Pancreas (tissue), 10 donors: ENCODE measurements at regions not wholly inside any gene's neighbourhood (a gene's known extent, or its start where the extent isn't known, plus 50 kb on each side); places are given as distances from the start of the nearest gene placed in this dataset.

Source experiments
- ATAC-seq, 4 donors: fragments of 200-7000 bp; cut with Tn5 transposase; one replicate each; pipeline versions ENCODE4 v1.8.0 to v1.9.1; 2020; ENCODE audit warnings: mild to moderate bottlenecking in 4 of 4, moderate library complexity in 4 of 4
- DNase-seq, 6 donors: peaks; one replicate each; pipeline ENCODE4 v3.0.0-alpha.2; 2020
- FAIRE-seq: peaks from 2 replicates; lab custom pipeline; 2012; peaks lifted over from hg19 to GRCh38; lab: Jason Lieb, UNC
- H3K27ac ChIP-seq, 4 donors: fragments of 200-600 bp; sonication (generic); 1 replicate in 3 of 4; 2 replicates in 1 of 4; pipeline versions ENCODE4 v1.5.0 to v1.8.0; 2020
- H3K27me3 ChIP-seq, 4 donors: fragments of 200-600 bp; one replicate each; pipeline ENCODE4 v1.8.0; 2021
- H3K36me3 ChIP-seq, 3 donors: fragments of 200-600 bp; sonication (generic) in 1 of 3; one replicate each; pipeline versions ENCODE4 v1.5.0 to v1.8.0; 2020 to 2021
- H3K4me1 ChIP-seq, 3 donors: fragments of 200-600 bp; one replicate each; pipeline ENCODE4 v1.8.0; 2021
- H3K4me3 ChIP-seq, 4 donors: fragments of 200-600 bp; sonication (generic) in 2 of 4; one replicate each; pipeline versions ENCODE4 v1.5.0 to v1.8.0; 2020 to 2021
- H3K9me3 ChIP-seq, 4 donors: fragments of 200-600 bp; one replicate each; pipeline ENCODE4 v1.8.0; 2021
- CTCF ChIP-seq, 4 donors: fragments of 200-600 bp; sonication (generic) in 3 of 4; IDR thresholded peaks; one replicate each; pipeline versions ENCODE4 v1.5.0 to v1.8.0; 2021; ENCODE audit warnings: antibody characterized with exemption in 4 of 4
- WGBS, 2 donors: extraction: QIAGEN DNeasy Blood & Tissue Kit; methylation state at CpG; one replicate each; pipeline ENCODE4 v1.1.7; 2013; 5-methylcytosine and 5-hydroxymethylcytosine counted together
- intact Hi-C, 3 donors: fragments of 100-400 bp; cut with DNase I; formaldehyde crosslinking; loops; one replicate each; pipeline versions ENCODE4 v1.11.1 to v1.14.2; 2022
- donor health status: healthy with polysubstance abuse.
- donor health status: DM: no; HTN: no; CAD: no; lungs with moderate emphysema.
- donor health status: DM: no; HTN: no; CAD: no.
- donor health status: control.
- donor health status: control.
- donor health status: Bipolar disorder and iron deficiency.
- donor health status: DM: yes; HTN: yes; CAD: no.
- donor health status: DM: no; HTN: no; CAD: no.
- donor health status: DM: no; HTN: no; CAD: no.
- donor health status: DM: yes; HTN: yes; CAD: no.

- H3K4me1 ChIP-seq = no peaks in the 10 kb centered on the region
- ATAC-seq (no peak), DNase-seq (no peak), FAIRE-seq (no peak)
- 85 to 88% methylated on average over 16 of the region's 16 CpGs for WGBS, 2 donors
- no peaks in the 10 kb centered on the region for H3K36me3 ChIP-seq
- H3K4me3 ChIP-seq = no peak overlapping the region
- no peaks in the 10 kb centered on the region for H3K27me3 ChIP-seq
- H3K9me3 ChIP-seq = no peaks in the 10 kb centered on the region
- intact Hi-C loops = no loop called here
- TF ChIP-seq CTCF (IDR thresholded peaks at IDR 0.05) = no peak
- H3K27ac ChIP-seq = no peak overlapping the region
Observed at GRCh38 chr11:70845591-70846041, 406.8 kb downstream of the SHANK2 start.

GRCh38 chr11:70846781-70847655 is 405.4 kb downstream of the SHANK2 start:
- Histone ChIP-seq H3K4me3 (no peak overlapping the region), H3K4me1 (no peaks in the 10 kb centered on the region), H3K27me3 (no peaks in the 10 kb centered on the region), H3K27ac (no peak overlapping the region), H3K9me3 (no peaks in the 10 kb centered on the region), H3K36me3 (no peaks in the 10 kb centered on the region)
- no peak for ATAC-seq
- WGBS, 2 donors = 93 to 98% methylated on average over 22 of the region's 22 CpGs
- no peak for TF ChIP-seq CTCF (IDR thresholded peaks at IDR 0.05)
- intact Hi-C loops = no loop called here
- DNase-seq = no peak
- FAIRE-seq = no peak

GRCh38 chr11:70848243-70848750 is 404.1 kb downstream of the SHANK2 start:
- Histone ChIP-seq H3K4me1 (no peaks in the 10 kb centered on the region), H3K4me3 (no peak overlapping the region), H3K9me3 (no peaks in the 10 kb centered on the region), H3K36me3 (no peaks in the 10 kb centered on the region), H3K27me3 (no peaks in the 10 kb centered on the region), H3K27ac (no peak overlapping the region)
- no peak for ATAC-seq
- FAIRE-seq = no peak
- 94% methylated on average over 13 of the region's 13 CpGs for WGBS, 2 donors
- DNase-seq = no peak
- no peak for TF ChIP-seq CTCF (IDR thresholded peaks at IDR 0.05)
- intact Hi-C loops = no loop called here

GRCh38 chr11:70849031-70849430 is 403.3 kb downstream of the SHANK2 start:
- no peaks in the 10 kb centered on the region for H3K9me3 ChIP-seq
- FAIRE-seq = no peak
- H3K36me3 ChIP-seq = no peaks in the 10 kb centered on the region
- no peak overlapping the region for H3K4me3 ChIP-seq
- no peak for DNase-seq
- 91 to 94% methylated on average over 3 of the region's 3 CpGs for WGBS, 2 donors
- no peak for TF ChIP-seq CTCF (IDR thresholded peaks at IDR 0.05)
- no peaks in the 10 kb centered on the region for H3K4me1 ChIP-seq
- H3K27me3 ChIP-seq = no peaks in the 10 kb centered on the region
- intact Hi-C loops = no loop called here
- no peak overlapping the region for H3K27ac ChIP-seq
- no peak for ATAC-seq

GRCh38 chr11:70851308-70851707 is 401.1 kb downstream of the SHANK2 start:
- intact Hi-C loops = no loop called here
- Histone ChIP-seq H3K27me3 (no peaks in the 10 kb centered on the region), H3K4me3 (no peak overlapping the region), H3K9me3 (no peaks in the 10 kb centered on the region), H3K4me1 (no peaks in the 10 kb centered on the region), H3K27ac (no peak overlapping the region), H3K36me3 (no peaks in the 10 kb centered on the region)
- FAIRE-seq = no peak
- ATAC-seq = no peak
- TF ChIP-seq CTCF (IDR thresholded peaks at IDR 0.05) = no peak
- DNase-seq = no peak
- WGBS, 2 donors = 94 to 95% methylated on average over 3 of the region's 3 CpGs
